ENCODE measurements at regions not wholly inside any gene's neighbourhood (a gene's known extent, or its start where the extent isn't known, plus 50 kb on each side); places are given as distances from the start of the nearest gene placed in this dataset.

DNA sequence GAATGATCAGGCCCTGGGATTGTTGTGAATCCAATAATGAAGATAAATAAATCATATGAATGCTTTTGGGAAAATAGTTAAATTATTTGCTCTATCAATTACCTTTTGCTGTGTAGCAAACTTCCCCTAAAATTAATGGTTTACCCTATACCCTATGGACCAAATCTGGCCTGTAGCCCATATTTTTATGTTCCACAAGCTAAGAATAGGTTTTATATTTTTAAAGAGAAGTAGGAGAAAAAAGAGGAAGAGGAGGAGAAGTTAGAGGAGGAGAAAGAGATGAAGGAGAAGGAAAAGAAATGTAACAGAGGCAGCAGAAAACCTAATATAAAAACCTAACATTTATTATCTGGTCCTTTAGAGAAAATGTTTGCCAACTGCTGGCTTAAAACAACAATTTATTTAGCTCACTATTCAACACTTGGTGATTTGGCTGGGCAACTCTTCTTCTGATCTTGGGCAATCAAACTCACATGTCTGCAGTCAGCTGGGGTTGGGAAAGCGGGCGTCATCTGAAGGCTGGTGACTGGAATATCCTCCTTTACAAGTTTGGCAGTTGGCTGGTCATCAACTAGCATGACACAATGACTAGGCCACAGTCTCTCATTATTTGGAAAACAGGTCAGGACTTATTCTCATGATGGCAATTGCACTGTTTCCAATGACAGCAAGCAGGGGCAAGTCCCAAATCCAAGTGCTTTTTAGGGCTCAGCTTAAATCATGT, 522.9 kb downstream of the RASEF start:
- no peaks in the 10 kb centered on the region for H3K9me3 Mint-ChIP-seq
- H3K27me3 Mint-ChIP-seq, result no peaks in the 10 kb centered on the region
- H3K36me3 Mint-ChIP-seq, result no peaks in the 10 kb centered on the region
- H3K4me3 Mint-ChIP-seq, result no peak overlapping the region
- ATAC-seq (replicated peaks) (no peak), DNase-seq (no peak)
- H3K4me1 Mint-ChIP-seq, result no peaks in the 10 kb centered on the region
- no peak overlapping the region for H3K27ac Mint-ChIP-seq

DNA sequence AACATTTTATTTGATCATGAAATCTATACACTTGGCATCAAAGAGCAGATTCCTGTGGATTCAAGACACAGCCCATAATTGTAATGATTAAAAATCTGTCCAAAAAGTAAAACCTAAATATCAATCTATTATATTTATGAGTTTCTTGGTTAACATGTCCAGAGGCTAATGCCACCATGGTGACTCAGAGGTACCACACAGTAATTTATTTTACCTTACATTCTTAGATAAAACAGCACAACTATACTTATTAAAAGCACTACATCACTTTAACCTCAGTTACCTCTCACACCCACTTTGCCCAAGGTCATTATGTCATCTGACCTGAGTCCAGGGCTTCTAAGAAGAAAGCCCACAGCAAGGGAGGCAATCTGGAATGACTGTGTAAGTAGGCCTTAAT, 519.2 kb downstream of the RASEF start:
- Mint-ChIP-seq H3K9me3 (peaks cover 0 to 2% of the 10 kb centered on the region in 2 donors), H3K4me3 (no peak overlapping the region), H3K27ac (no peak overlapping the region), H3K27me3 (no peaks in the 10 kb centered on the region), H3K36me3 (no peaks in the 10 kb centered on the region), H3K4me1 (no peaks in the 10 kb centered on the region)
- ATAC-seq (replicated peaks), result no peak
- no peak for DNase-seq

DNA sequence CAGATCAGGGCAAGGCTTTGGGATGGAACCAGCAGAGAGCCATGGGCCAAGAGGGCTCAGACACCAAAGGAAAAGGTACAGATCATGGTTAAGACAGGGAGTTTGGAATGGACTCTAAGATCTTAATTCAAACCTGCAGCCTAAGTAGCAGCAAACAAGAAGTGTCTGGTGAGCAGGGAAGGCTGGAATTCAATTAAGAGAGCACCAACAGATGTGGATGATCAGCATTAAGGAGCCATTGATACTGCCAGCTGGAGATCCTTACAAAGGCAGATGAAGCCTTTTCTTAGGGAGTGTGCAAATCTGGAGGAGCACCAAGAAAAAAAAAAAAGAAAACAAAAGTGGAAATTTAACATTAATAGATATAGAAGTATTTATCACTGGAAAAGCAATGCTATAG, 516.8 kb downstream of the RASEF start:
- Mint-ChIP-seq H3K9me3 (peaks cover 0 to 2% of the 10 kb centered on the region in 2 donors), H3K4me1 (no peaks in the 10 kb centered on the region), H3K36me3 (no peaks in the 10 kb centered on the region)

DNA sequence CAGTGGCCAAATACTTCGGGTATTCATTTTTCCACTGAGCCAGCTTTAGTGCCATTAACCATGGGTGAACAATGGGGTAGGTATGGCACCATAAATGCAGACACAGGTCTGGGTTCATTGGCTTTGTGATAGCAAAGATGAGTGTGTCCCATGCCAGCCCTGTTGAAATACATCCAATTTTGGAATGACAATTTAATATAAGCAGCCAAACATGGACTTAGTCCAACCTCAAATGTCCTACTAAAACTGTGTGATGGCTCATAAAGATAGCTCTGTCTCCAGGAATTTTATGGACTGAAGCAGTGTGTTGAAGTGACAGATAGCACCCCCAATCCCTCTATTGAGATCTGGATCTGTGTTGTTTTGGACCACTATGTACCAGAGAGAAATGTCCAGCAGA, 514.9 kb downstream of the RASEF start:
- Mint-ChIP-seq H3K27me3 (no peaks in the 10 kb centered on the region), H3K4me3 (no peak overlapping the region), H3K4me1 (no peaks in the 10 kb centered on the region), H3K9me3 (peaks cover 0 to 2% of the 10 kb centered on the region in 2 donors), H3K27ac (no peak overlapping the region), H3K36me3 (no peaks in the 10 kb centered on the region)
- DNase-seq (no peak), ATAC-seq (replicated peaks) (no peak)

More for the DNA sequence above, 516.8 kb downstream of the RASEF start:
- no peak overlapping the region for H3K27ac Mint-ChIP-seq
- ATAC-seq (replicated peaks), result no peak
- no peaks in the 10 kb centered on the region for H3K27me3 Mint-ChIP-seq
- no peak overlapping the region for H3K4me3 Mint-ChIP-seq
- no peak for DNase-seq

DNA sequence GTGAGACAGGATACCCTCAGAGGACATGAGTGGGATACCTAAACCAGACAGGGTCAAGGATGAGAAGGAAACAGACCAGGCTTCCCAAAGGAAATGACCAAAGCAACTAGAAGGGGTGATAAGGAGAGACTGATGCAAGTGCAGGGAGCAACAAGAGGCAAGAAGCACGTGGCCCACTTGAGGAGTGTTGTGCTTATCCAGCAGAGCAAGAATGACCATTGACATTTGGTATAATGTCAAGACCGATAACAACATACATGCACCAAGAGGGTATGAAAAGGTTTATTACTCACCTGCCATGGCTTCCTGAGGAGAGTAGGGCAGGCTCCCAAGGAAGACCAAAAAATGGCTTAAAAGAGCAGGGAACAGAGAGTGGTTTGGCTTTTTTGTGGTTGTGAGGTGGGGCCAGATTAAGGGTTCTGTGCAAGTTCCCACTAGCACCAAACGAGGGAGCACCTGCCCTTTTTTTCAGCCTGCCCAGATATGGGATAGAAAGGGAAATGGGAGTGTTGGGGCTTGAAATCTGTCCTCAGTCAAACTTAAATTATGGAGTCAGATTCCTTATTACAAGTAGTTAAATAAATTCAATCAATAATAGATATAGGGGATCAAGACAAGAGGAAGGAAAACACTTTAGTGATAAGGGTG, 513.6 kb downstream of the RASEF start:
- H3K27ac Mint-ChIP-seq, result no peak overlapping the region
- H3K4me3 Mint-ChIP-seq, result no peak overlapping the region
- DNase-seq (no peak), ATAC-seq (replicated peaks) (no peak)
- peaks cover 0 to 2% of the 10 kb centered on the region in 2 donors for H3K9me3 Mint-ChIP-seq
- H3K4me1 Mint-ChIP-seq, result no peaks in the 10 kb centered on the region
- no peaks in the 10 kb centered on the region for H3K27me3 Mint-ChIP-seq
- no peaks in the 10 kb centered on the region for H3K36me3 Mint-ChIP-seq

DNA sequence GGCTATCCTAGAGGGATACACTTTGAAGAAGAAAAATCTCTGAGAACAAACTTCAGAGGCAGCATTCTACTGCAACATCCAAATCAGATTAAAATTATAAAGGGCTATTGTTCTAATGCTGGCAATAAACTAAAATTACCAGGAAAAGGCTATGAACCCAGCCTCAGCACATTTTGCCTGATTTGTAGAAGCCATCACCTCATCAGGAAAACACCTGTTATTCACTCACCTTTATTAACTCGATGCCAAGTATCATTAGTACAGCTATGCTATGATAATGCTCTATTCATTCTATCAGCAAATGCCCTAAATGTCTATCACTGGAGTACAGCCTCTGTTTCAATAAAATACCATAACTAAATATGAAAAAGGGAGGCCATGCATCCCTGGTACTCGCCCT, 510.2 kb downstream of the RASEF start:
- H3K27ac Mint-ChIP-seq, result no peak overlapping the region
- H3K36me3 Mint-ChIP-seq, result no peaks in the 10 kb centered on the region
- no peak for DNase-seq
- no peak for ATAC-seq (replicated peaks)
- no peaks in the 10 kb centered on the region for H3K4me1 Mint-ChIP-seq
- H3K27me3 Mint-ChIP-seq, result no peaks in the 10 kb centered on the region
- no peak overlapping the region for H3K4me3 Mint-ChIP-seq
- H3K9me3 Mint-ChIP-seq, result no peaks in the 10 kb centered on the region

DNA sequence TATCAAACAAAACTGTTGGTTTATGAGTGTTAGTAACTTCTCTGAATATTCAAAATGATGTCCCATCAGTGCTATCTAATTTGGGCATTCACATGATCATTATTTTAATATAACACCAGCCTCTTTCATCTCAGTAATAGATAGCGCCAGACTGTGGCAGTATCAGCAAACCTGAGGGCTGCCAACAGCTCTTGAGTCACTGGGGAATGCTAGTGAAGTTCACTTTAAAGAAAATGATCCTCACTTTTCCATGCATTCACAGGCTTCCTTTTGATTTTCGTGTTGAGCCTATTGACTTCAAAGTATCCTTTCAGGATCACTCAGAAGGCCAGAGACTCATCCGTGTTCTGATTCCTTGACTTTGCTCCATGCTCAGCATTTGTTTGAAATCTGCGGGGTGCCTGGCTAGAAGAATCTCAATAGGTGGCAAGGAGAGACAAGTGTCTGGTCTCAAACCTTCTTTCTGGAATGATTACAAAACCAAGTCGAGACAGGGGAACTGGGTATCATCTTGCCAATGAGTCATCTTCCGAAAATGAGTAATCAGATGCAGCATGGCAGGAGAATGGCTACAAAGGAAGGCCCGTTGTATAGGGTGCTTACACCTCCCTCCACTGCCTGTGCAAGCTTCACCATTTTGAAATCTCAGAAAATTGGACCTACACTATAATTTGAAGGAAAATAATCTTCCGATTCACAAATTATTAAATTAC, 509.1 kb downstream of the RASEF start:
- ATAC-seq (replicated peaks) (peak; percentile 34 to 54), DNase-seq (no peak)
- no peaks in the 10 kb centered on the region for H3K4me1 Mint-ChIP-seq
- no peak overlapping the region for H3K27ac Mint-ChIP-seq
- no peaks in the 10 kb centered on the region for H3K27me3 Mint-ChIP-seq
- H3K36me3 Mint-ChIP-seq, result no peaks in the 10 kb centered on the region
- no peak overlapping the region for H3K4me3 Mint-ChIP-seq
- H3K9me3 Mint-ChIP-seq, result no peaks in the 10 kb centered on the region

DNA sequence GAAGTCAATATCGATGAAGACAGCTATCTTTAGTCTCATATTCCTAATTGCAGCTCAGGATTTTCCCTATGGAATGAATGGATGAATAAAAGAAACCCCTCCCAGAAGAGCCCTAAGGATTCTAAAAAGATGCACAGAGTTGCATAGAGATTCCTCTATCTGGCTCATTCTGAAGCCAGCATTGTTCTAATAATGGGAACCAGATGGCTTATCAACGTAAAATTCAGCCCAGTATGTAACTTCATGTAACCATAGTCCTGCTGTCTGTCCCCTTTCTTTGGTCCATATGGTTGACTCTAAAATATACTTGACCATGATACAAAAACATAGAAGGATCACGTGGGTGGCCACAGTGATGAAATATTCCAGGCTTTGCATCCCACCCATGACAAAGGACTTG, 508.6 kb downstream of the RASEF start:
- DNase-seq (no peak), ATAC-seq (replicated peaks) (no peak)
- no peaks in the 10 kb centered on the region for H3K4me1 Mint-ChIP-seq
- no peaks in the 10 kb centered on the region for H3K36me3 Mint-ChIP-seq
- no peaks in the 10 kb centered on the region for H3K9me3 Mint-ChIP-seq
- H3K27ac Mint-ChIP-seq, result no peak overlapping the region
- no peaks in the 10 kb centered on the region for H3K27me3 Mint-ChIP-seq
- no peak overlapping the region for H3K4me3 Mint-ChIP-seq

DNA sequence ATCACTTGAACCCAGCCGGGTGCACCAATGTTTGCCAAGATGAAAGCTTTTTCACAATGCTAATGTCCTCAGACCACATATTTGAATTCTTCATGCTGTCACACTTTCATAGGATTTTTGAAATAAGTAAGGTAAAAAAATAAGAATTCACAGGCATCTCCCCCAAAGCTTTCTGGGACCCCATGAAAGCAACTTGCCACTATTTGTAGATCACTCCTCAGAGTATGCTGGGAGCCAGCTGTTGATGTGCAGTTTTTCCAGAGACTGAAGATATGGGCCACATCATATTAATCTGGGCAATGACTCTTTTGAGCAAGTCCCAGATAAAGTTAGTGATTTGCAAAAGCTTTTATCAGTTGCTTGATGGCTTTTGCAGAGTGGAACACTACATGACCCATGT, 507.9 kb downstream of the RASEF start:
- no peak overlapping the region for H3K4me3 Mint-ChIP-seq
- no peaks in the 10 kb centered on the region for H3K9me3 Mint-ChIP-seq
- no peaks in the 10 kb centered on the region for H3K36me3 Mint-ChIP-seq
- H3K27me3 Mint-ChIP-seq, result no peaks in the 10 kb centered on the region
- ATAC-seq (replicated peaks) (no peak), DNase-seq (no peak)
- no peak overlapping the region for H3K27ac Mint-ChIP-seq
- no peaks in the 10 kb centered on the region for H3K4me1 Mint-ChIP-seq

DNA sequence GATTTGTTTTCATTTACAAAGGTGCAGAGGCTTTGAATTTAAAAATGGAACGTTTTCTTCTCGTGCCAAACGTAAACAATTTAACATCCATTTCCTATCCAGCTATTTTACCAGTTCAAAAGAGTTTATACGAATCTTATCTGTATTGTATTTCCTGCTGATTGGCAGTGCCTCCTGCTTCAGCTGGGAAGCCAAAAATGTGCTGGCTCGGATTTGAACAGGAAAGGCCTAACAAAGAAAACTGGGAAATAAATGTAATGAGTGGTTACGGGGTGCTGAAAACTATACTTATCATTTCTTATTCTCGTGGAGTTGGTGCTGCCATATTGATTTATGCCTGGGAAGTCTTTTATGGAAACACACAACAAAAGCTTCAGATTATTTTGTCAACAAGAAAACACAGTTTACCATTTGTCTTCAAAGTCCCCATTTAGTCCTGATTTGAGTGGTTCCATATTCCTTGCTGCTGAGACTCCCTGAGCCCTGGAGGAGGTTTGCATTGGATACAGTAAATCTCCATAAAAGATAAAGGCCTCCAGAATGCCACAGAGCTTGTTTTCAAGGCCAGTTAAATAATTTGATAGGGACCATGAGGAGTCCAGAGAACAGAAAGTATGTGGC, 507.4 kb downstream of the RASEF start:
- Mint-ChIP-seq H3K4me1 (no peaks in the 10 kb centered on the region), H3K9me3 (no peaks in the 10 kb centered on the region), H3K27ac (no peak overlapping the region), H3K4me3 (no peak overlapping the region), H3K27me3 (no peaks in the 10 kb centered on the region), H3K36me3 (no peaks in the 10 kb centered on the region)
- ATAC-seq (replicated peaks) (no peak), DNase-seq (no peak)

DNA sequence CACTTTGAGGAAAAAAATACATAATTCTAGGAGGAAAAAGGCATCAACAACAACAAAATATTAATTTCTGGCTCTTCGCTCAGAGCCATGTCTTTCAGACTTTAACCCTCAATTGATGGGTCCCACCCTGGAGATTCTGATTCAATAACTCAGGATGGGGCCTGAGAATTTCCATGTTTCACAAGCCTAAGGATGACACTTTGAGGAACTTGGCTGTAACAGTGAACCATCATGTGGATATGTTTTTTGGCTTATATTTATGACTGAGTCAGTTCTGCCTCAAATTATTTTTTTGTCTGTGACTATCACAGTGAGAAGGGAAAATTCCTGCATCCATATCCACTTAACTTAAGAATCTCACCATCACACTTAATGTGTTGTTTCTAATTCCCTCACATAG, 504.6 kb downstream of the RASEF start:
- Mint-ChIP-seq H3K4me3 (no peak overlapping the region), H3K9me3 (no peaks in the 10 kb centered on the region), H3K27me3 (no peaks in the 10 kb centered on the region), H3K4me1 (peaks cover 2 to 6% of the 10 kb centered on the region in 2 donors), H3K27ac (no peak overlapping the region), H3K36me3 (no peaks in the 10 kb centered on the region)
- DNase-seq, result no peak
- ATAC-seq (replicated peaks), result no peak

DNA sequence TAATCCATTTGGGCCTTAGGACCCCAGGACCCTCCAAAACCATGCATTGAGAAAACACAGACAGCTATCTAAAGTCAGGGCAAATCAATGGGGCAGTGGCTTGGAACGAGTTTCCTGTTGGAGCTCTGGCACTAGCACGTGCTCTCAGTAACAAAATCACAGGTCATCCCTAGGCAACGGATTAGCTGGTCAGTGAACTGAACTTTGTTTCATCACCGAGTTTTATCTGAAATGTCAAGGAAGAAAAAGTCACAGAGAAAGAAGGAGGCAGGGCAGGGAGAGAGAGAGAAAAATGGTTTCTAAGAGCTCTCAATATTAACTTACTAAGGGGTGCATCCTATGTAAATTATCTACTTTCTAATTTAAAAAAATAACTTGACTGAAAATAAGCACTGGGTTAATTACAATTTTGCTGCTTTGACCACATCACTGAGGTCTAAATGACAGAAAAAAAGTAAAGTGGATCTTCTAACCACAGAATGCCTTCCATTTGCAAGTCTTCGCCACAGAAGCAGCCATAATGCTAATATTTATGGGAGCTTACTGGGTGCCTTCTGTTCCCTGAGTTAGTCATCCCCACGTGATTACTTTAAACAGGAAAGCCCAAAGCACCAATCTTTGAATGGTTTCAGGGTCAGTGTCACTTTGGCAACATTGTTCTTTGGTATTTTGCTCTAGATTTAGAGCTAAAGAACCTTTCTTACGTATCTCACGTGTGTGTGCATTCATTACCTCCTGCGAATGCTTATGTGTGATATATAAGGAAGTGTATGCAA, 503.9 kb downstream of the RASEF start:
- peaks cover 2 to 6% of the 10 kb centered on the region in 2 donors for H3K4me1 Mint-ChIP-seq
- no peaks in the 10 kb centered on the region for H3K27me3 Mint-ChIP-seq
- H3K27ac Mint-ChIP-seq, result no peak overlapping the region
- H3K36me3 Mint-ChIP-seq, result no peaks in the 10 kb centered on the region
- ATAC-seq (replicated peaks) (no peak), DNase-seq (no peak)
- no peak overlapping the region for H3K4me3 Mint-ChIP-seq
- no peaks in the 10 kb centered on the region for H3K9me3 Mint-ChIP-seq

DNA sequence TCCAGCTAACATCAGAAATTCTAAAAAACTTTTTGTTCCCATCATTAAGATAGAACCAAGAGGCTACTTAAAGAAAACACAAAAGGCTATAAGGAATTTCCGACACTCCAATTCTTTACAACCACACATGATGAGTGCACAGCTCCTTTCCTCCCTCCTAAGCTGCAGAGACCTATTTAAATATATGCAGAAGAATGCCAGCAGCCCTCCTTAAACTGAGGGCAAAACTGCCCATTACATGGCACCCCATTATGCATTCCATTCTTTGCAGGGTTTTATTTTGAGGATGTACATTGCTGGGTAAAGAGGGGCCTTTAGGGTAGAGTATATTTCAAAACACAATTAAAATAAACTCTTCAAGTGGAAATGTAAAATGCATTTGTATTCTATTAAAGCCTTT, 502.9 kb downstream of the RASEF start:
- DNase-seq (no peak), ATAC-seq (replicated peaks) (no peak)
- H3K27me3 Mint-ChIP-seq, result no peaks in the 10 kb centered on the region
- H3K27ac Mint-ChIP-seq, result no peak overlapping the region
- peaks cover 0 to 2% of the 10 kb centered on the region in 2 donors for H3K9me3 Mint-ChIP-seq
- peaks cover 2 to 6% of the 10 kb centered on the region in 2 donors for H3K4me1 Mint-ChIP-seq
- H3K4me3 Mint-ChIP-seq, result no peak overlapping the region
- H3K36me3 Mint-ChIP-seq, result no peaks in the 10 kb centered on the region

DNA sequence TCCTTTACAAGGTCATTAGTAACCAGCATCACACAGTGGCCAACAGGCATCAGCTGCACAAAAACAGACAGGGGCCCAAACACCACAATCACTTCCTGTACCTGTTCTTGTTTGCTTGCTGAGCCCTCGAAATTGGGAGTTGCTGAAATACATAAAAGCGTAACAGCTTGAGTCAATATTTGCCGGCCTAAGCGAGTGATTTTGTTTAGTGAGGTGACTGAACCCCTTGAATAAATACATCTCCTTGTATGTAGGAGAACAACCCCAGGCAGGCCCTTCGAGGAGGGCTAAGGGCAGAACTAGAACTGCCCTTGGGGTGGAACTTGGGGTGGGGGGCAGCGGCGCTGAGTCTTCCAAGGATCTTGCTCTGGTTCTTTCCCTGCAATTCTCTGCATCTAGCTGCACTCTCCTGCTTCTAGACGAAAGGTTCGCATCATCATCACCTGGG, 502.5 kb downstream of the RASEF start:
- no peak overlapping the region for H3K27ac Mint-ChIP-seq
- H3K27me3 Mint-ChIP-seq, result no peaks in the 10 kb centered on the region
- ATAC-seq (replicated peaks) (no peak), DNase-seq (no peak)
- peaks cover 0 to 2% of the 10 kb centered on the region in 2 donors for H3K9me3 Mint-ChIP-seq
- no peak overlapping the region for H3K4me3 Mint-ChIP-seq
- no peaks in the 10 kb centered on the region for H3K36me3 Mint-ChIP-seq
- H3K4me1 Mint-ChIP-seq, result peaks cover 2 to 6% of the 10 kb centered on the region in 2 donors

Measured in stimulated activated naive B cell treated with anti-CD40 and anti-IgM and Interleukin-4, amounts not matched to agents 10 μg/mL and 1 μg/mL and 100 μg/mL, for 72 hours (primary cell).